ENCODE measurements at regions not wholly inside any gene's neighbourhood (a gene's known extent, or its start where the extent isn't known, plus 50 kb on each side); places are given as distances from the start of the nearest gene placed in this dataset.

DNA sequence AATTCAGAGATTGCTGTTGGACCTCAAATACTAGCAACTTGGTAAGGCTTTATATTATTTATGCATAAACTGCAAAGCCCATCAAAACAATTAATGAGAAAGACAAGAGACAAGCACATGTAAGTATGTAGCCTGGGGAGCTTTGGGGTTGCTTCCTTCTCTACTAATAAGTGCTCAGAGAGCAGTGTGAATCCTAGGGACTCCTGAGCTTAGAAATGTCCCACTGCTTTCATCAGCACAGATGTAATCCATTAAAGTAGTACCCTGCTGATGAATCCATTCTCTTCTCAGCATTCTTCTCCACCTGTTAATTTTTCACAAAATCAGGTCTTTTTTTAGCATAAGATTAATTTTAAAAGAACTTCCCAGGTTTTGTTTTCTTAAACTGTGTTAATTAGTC is 485.6 kb downstream of the PTH2R start:
- Histone ChIP-seq H3K27ac (ENCODE audit: low read length) (no peak overlapping the region), H3K4me1 (ENCODE audit: control insufficient read depth, insufficient read depth, low read length) (no peaks in the 10 kb centered on the region), H3K36me3 (ENCODE audit: control insufficient read depth, insufficient read depth, low read length) (no peaks in the 10 kb centered on the region), H3K27me3 (ENCODE audit: control insufficient read depth, insufficient read depth, low read length) (no peaks in the 10 kb centered on the region), H3K9me3 (ENCODE audit: control insufficient read depth, insufficient read depth, low read depth, low read length) (no peaks in the 10 kb centered on the region), H3K4me3 (ENCODE audit: low read depth in 2 of 2, low read length in 2 of 2) (no peak overlapping the region)
- DNase-seq (ENCODE audit: low read depth, low spot score) (no peak), ATAC-seq (no peak)
- intact Hi-C loops (cut with micrococcal nuclease; ENCODE audit: unreplicated experiment), result no loop called here
- in situ Hi-C loops (cut with HindIII; ENCODE audit: low pct_unique_long_range_greater_than_20kb, low sequenced_read_pairs), result no loop called here
- BruUV-seq (replicated peaks), result no TSS peak
- no peak for TF ChIP-seq CTCF (IDR thresholded peaks at IDR 0.05)
- TF ChIP-seq POLR2AphosphoS5 (IDR thresholded peaks at IDR 0.05; ENCODE audit: low read depth, low read length), result no peak
- TF ChIP-seq TCF7L2 (IDR thresholded peaks at IDR 0.05; ENCODE audit: low read depth, low read length), result no peak
- TF ChIP-seq REST (IDR thresholded peaks at IDR 0.05; ENCODE audit: insufficient read depth in 1 of 2, low read depth in 2 of 2, low read length in 1 of 2), result no peak
- no peak for TF ChIP-seq SIN3A (IDR thresholded peaks at IDR 0.05; ENCODE audit: borderline replicate concordance, insufficient read depth, low read depth, low read length)
- POLR2A ChIA-PET, result no interaction called here
- CTCF ChIA-PET, result no interaction called here

DNA sequence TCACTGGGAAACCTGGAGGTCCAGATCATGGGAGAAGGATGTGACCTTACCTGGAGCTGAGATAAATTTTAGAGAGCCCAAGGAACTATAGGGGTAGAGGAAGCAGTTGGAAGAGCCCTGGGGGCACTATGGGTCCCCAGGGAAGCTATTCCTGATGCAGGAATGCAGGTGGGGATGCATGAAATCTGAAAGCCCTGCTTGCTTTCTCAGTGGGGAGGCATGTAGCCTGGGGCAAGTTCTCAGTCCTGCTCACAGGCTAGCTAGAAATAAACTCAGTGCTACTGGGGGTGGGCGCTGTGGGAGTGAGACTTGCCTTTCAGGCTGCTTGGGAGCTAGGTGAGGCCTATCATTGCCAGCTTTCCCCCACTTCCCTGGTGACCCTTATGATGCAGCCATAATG is 499.7 kb downstream of the PTH2R start:
- intact Hi-C loops (cut with micrococcal nuclease; ENCODE audit: unreplicated experiment), result no loop called here
- no peak overlapping the region for H3K4me3 ChIP-seq (ENCODE audit: low read depth in 2 of 2, low read length in 2 of 2)

More for the DNA sequence above, 499.7 kb downstream of the PTH2R start:
- no peaks in the 10 kb centered on the region for H3K4me1 ChIP-seq (ENCODE audit: control insufficient read depth, insufficient read depth, low read length)
- ChIA-PET POLR2A (no interaction called here), CTCF (no interaction called here)
- H3K27ac ChIP-seq (ENCODE audit: low read length), result no peak overlapping the region
- ATAC-seq (no peak), DNase-seq (ENCODE audit: low read depth, low spot score) (no peak)
- in situ Hi-C loops (cut with HindIII; ENCODE audit: low pct_unique_long_range_greater_than_20kb, low sequenced_read_pairs), result no loop called here
- TF ChIP-seq TCF7L2 (IDR thresholded peaks at IDR 0.05; ENCODE audit: low read depth, low read length) (no peak), POLR2AphosphoS5 (IDR thresholded peaks at IDR 0.05; ENCODE audit: low read depth, low read length) (no peak), SIN3A (IDR thresholded peaks at IDR 0.05; ENCODE audit: borderline replicate concordance, insufficient read depth, low read depth, low read length) (no peak), CTCF (IDR thresholded peaks at IDR 0.05) (no peak), REST (IDR thresholded peaks at IDR 0.05; ENCODE audit: insufficient read depth in 1 of 2, low read depth in 2 of 2, low read length in 1 of 2) (no peak)
- H3K9me3 ChIP-seq (ENCODE audit: control insufficient read depth, insufficient read depth, low read depth, low read length), result no peaks in the 10 kb centered on the region
- H3K36me3 ChIP-seq (ENCODE audit: control insufficient read depth, insufficient read depth, low read length), result no peaks in the 10 kb centered on the region
- no peaks in the 10 kb centered on the region for H3K27me3 ChIP-seq (ENCODE audit: control insufficient read depth, insufficient read depth, low read length)
- no TSS peak for BruUV-seq (replicated peaks)
